ENCODE measurements at regions not wholly inside any gene's neighbourhood (a gene's known extent, or its start where the extent isn't known, plus 50 kb on each side); places are given as distances from the start of the nearest gene placed in this dataset.

DNA sequence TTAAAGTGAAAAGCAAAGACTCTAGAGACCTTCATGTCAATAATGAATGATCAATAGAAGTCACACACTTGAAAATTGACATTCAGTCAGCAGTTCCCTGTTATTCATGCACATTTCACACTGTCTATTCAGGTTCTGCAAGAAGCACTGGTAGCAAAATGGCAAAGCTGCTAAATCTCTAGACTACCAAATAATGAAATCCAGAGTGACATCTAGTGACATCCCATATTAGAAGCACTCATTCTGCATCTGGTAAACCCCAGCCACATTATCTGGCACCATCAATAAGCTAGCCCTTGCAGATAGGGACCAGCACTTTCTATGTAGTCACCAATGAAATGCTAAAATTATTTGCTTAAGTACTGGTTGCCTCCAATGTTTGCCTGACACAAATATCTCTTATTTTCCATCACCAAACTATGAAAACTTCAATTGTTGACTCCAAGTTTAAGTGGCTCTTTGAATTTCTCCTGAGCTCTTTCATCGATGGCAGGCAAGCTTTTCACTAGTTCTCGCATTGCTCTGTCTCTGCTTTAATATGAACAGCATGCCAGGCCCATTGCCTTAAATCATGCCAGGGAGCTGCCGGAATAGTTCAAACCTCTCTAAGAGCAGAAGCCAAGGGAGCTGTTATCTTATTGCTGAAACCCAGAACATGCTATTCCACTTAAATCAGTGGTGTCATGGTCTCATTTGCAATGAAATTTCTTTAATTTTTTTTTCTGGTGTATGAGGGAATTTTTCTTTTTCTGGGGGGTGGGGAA, 409.9 kb downstream of the MZT1 start:
- DNase-seq (ENCODE audit: low spot score) (no peak), ATAC-seq (no peak), FAIRE-seq (no peak)
- no peak overlapping the region for H3K27ac ChIP-seq (ENCODE audit: extremely low read length, insufficient read depth, low read length)
- H3K79me2 ChIP-seq (ENCODE audit: insufficient read depth, low read length), result no peaks in the 10 kb centered on the region
- no peaks in the 10 kb centered on the region for H3K27me3 ChIP-seq (ENCODE audit: control insufficient read depth in 1 of 2, insufficient read depth in 2 of 2, low read length in 2 of 2)
- ChIA-PET CTCF (ENCODE audit: low intra/inter-chr PET ratio, low total read pairs) (no interaction called here), POLR2A (no interaction called here)
- H3K36me3 ChIP-seq (replicated peaks in 1 of 2; ENCODE audit: control insufficient read depth in 1 of 2, insufficient read depth in 2 of 2, low read length in 2 of 2), result no peaks in the 10 kb centered on the region
- no peak overlapping the region for H3K4me3 ChIP-seq (replicated peaks in 1 of 3; ENCODE audit: insufficient read depth in 1 of 3, low read depth in 2 of 3, low read length in 3 of 3)
- no peak overlapping the region for H3K9ac ChIP-seq (ENCODE audit: insufficient read depth, low read depth, low read length)
- H2AFZ ChIP-seq (ENCODE audit: low read length), result no peak overlapping the region
- intact Hi-C loops (cut with micrococcal nuclease; ENCODE audit: unreplicated experiment), result no loop called here
- H3K9me3 ChIP-seq (ENCODE audit: low read length), result no peaks in the 10 kb centered on the region
- in situ Hi-C loops (cut with HindIII; ENCODE audit: extremely low pct_ligation_motif_present, low pct_unique_long_range_greater_than_20kb), result no loop called here
- TF ChIP-seq ZNF260 (CRISPR knock-in tag; IDR thresholded peaks at IDR 0.05; ENCODE audit: borderline replicate concordance, low read depth), result no peak
- TF ChIP-seq PTBP1 (IDR thresholded peaks at IDR 0.05; ENCODE audit: low read depth, low read length, poor library complexity, severe bottlenecking), result no peak
- H4K20me1 ChIP-seq (ENCODE audit: insufficient read depth, low read length), result no peaks in the 10 kb centered on the region
- BruUV-seq (replicated peaks), result no TSS peak
- H3K4me2 ChIP-seq (ENCODE audit: low read depth, low read length), result no peak overlapping the region
- 45% methylated on average over 3 of the region's 3 CpGs for WGBS (ENCODE audit: low lambda C conversion rate)
- H3K4me1 ChIP-seq (ENCODE audit: insufficient read depth, low read length), result no peaks in the 10 kb centered on the region

DNA sequence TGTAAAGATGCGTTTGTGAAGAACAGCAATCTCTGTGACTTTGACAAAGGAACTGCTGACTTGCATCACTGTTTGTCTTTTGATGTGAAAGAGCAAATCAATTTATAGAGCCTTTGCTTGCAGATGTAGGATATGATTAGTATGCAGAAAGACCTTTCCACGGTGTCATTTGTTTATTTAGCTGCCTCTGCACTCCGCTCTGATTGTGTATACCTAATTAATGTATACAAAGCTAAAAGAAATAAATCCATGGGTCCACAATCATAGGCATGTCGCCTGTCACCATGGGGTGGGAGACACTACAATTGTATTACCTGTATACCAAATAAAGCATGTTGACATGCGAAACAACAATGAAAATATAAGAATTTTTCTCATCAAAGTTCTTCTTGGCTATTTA, 410.7 kb downstream of the MZT1 start:
- no peaks in the 10 kb centered on the region for H4K20me1 ChIP-seq (ENCODE audit: insufficient read depth, low read length)
- WGBS (ENCODE audit: low lambda C conversion rate), result 2% methylated on average over 5 of the region's 5 CpGs
- intact Hi-C loops (cut with micrococcal nuclease; ENCODE audit: unreplicated experiment), result no loop called here
- no peak overlapping the region for H3K27ac ChIP-seq (ENCODE audit: extremely low read length, insufficient read depth, low read length)
- no peak for DNase-seq (ENCODE audit: low spot score)
- BruUV-seq (replicated peaks), result no TSS peak
- CTCF ChIA-PET (ENCODE audit: low intra/inter-chr PET ratio, low total read pairs), result no interaction called here
- no peaks in the 10 kb centered on the region for H3K36me3 ChIP-seq (replicated peaks in 1 of 2; ENCODE audit: control insufficient read depth in 1 of 2, insufficient read depth in 2 of 2, low read length in 2 of 2)
- H3K4me1 ChIP-seq (ENCODE audit: insufficient read depth, low read length), result no peaks in the 10 kb centered on the region
- FAIRE-seq, result no peak
- no peak overlapping the region for H3K4me2 ChIP-seq (ENCODE audit: low read depth, low read length)
- no peaks in the 10 kb centered on the region for H3K27me3 ChIP-seq (ENCODE audit: control insufficient read depth in 1 of 2, insufficient read depth in 2 of 2, low read length in 2 of 2)
- no peaks in the 10 kb centered on the region for H3K79me2 ChIP-seq (ENCODE audit: insufficient read depth, low read length)
- no peak overlapping the region for H3K4me3 ChIP-seq (replicated peaks in 1 of 3; ENCODE audit: insufficient read depth in 1 of 3, low read depth in 2 of 3, low read length in 3 of 3)
- POLR2A ChIA-PET, result no interaction called here
- in situ Hi-C loops (cut with HindIII; ENCODE audit: extremely low pct_ligation_motif_present, low pct_unique_long_range_greater_than_20kb), result no loop called here
- no peaks in the 10 kb centered on the region for H3K9me3 ChIP-seq (ENCODE audit: low read length)
- no peak overlapping the region for H2AFZ ChIP-seq (ENCODE audit: low read length)
- H3K9ac ChIP-seq (ENCODE audit: insufficient read depth, low read depth, low read length), result no peak overlapping the region
- no peak for ATAC-seq
- TF ChIP-seq, protein P1, sequence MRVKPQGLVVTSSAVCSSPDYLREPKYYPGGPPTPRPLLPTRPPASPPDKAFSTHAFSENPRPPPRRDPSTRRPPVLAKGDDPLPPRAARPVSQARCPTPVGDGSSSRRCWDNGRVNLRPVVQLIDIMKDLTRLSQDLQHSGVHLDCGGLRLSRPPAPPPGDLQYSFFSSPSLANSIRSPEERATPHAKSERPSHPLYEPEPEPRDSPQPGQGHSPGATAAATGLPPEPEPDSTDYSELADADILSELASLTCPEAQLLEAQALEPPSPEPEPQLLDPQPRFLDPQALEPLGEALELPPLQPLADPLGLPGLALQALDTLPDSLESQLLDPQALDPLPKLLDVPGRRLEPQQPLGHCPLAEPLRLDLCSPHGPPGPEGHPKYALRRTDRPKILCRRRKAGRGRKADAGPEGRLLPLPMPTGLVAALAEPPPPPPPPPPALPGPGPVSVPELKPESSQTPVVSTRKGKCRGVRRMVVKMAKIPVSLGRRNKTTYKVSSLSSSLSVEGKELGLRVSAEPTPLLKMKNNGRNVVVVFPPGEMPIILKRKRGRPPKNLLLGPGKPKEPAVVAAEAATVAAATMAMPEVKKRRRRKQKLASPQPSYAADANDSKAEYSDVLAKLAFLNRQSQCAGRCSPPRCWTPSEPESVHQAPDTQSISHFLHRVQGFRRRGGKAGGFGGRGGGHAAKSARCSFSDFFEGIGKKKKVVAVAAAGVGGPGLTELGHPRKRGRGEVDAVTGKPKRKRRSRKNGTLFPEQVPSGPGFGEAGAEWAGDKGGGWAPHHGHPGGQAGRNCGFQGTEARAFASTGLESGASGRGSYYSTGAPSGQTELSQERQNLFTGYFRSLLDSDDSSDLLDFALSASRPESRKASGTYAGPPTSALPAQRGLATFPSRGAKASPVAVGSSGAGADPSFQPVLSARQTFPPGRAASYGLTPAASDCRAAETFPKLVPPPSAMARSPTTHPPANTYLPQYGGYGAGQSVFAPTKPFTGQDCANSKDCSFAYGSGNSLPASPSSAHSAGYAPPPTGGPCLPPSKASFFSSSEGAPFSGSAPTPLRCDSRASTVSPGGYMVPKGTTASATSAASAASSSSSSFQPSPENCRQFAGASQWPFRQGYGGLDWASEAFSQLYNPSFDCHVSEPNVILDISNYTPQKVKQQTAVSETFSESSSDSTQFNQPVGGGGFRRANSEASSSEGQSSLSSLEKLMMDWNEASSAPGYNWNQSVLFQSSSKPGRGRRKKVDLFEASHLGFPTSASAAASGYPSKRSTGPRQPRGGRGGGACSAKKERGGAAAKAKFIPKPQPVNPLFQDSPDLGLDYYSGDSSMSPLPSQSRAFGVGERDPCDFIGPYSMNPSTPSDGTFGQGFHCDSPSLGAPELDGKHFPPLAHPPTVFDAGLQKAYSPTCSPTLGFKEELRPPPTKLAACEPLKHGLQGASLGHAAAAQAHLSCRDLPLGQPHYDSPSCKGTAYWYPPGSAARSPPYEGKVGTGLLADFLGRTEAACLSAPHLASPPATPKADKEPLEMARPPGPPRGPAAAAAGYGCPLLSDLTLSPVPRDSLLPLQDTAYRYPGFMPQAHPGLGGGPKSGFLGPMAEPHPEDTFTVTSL (CRISPR knock-in tag; IDR thresholded peaks at IDR 0.05; ENCODE audit: borderline replicate concordance), result no peak
- TF ChIP-seq ZNF367 (CRISPR knock-in tag; IDR thresholded peaks at IDR 0.05; ENCODE audit: borderline replicate concordance) (no peak), ZNF616 (CRISPR knock-in tag; IDR thresholded peaks at IDR 0.05; ENCODE audit: low read depth) (no peak), RFXAP (CRISPR knock-in tag; IDR thresholded peaks at IDR 0.05; ENCODE audit: borderline replicate concordance) (no peak)
- TF ChIP-seq, protein P2, sequence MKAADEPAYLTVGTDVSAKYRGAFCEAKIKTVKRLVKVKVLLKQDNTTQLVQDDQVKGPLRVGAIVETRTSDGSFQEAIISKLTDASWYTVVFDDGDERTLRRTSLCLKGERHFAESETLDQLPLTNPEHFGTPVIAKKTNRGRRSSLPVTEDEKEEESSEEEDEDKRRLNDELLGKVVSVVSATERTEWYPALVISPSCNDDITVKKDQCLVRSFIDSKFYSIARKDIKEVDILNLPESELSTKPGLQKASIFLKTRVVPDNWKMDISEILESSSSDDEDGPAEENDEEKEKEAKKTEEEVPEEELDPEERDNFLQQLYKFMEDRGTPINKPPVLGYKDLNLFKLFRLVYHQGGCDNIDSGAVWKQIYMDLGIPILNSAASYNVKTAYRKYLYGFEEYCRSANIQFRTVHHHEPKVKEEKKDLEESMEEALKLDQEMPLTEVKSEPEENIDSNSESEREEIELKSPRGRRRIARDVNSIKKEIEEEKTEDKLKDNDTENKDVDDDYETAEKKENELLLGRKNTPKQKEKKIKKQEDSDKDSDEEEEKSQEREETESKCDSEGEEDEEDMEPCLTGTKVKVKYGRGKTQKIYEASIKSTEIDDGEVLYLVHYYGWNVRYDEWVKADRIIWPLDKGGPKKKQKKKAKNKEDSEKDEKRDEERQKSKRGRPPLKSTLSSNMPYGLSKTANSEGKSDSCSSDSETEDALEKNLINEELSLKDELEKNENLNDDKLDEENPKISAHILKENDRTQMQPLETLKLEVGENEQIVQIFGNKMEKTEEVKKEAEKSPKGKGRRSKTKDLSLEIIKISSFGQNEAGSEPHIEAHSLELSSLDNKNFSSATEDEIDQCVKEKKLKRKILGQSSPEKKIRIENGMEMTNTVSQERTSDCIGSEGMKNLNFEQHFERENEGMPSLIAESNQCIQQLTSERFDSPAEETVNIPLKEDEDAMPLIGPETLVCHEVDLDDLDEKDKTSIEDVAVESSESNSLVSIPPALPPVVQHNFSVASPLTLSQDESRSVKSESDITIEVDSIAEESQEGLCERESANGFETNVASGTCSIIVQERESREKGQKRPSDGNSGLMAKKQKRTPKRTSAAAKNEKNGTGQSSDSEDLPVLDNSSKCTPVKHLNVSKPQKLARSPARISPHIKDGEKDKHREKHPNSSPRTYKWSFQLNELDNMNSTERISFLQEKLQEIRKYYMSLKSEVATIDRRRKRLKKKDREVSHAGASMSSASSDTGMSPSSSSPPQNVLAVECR (CRISPR knock-in tag; IDR thresholded peaks at IDR 0.05; ENCODE audit: borderline replicate concordance), result no peak
